KBM-7 (cell line): ENCODE measurements at regions not wholly inside any gene's neighbourhood (a gene's known extent, or its start where the extent isn't known, plus 50 kb on each side); places are given as distances from the start of the nearest gene placed in this dataset.

Experiments used
- DNase-seq: peaks from one replicate; pipeline ENCODE4 v3.0.0-alpha.2; 2015
- in situ Hi-C: fragments of 300-500 bp; cut with MboI; formaldehyde crosslinking; loops from 2 replicates; pipeline ENCODE4 v1.14.3; 2020; ENCODE audit warnings: low sequenced_read_pairs, low pct_unique_long_range_greater_than_20kb, mixed read lengths

- DNase-seq: no peak
- in situ Hi-C loops: loop anchor here (25.0 kb wide), 1 partner anchor 1073 kb away; no protein-coding TSS in a partner anchor
Observed at GRCh38 chr15:94110476-94111130, 120.8 kb upstream of the MCTP2 start.

GRCh38 chr15:94107652-94108051 is 123.7 kb upstream of the MCTP2 start:
- DNase-seq: no peak
- in situ Hi-C loops: loop anchor here (25.0 kb wide), 1 partner anchor 1070 kb away; no protein-coding TSS in a partner anchor

GRCh38 chr15:94105760-94106159 is 125.6 kb upstream of the MCTP2 start:
- in situ Hi-C loops: loop anchor here (25.0 kb wide), 1 partner anchor 1068 kb away; no protein-coding TSS in a partner anchor
- no peak for DNase-seq

GRCh38 chr15:94100863-94101262 is 130.5 kb upstream of the MCTP2 start:
- in situ Hi-C loops: loop anchor here (25.0 kb wide), 1 partner anchor 1064 kb away; no protein-coding TSS in a partner anchor
- no peak for DNase-seq

- no peak for DNase-seq
- in situ Hi-C loops: no loop called here
Observed at GRCh38 chr15:94099574-94099960, 131.8 kb upstream of the MCTP2 start.

GRCh38 chr15:94098921-94099573 is 132.3 kb upstream of the MCTP2 start:
- in situ Hi-C loops: no loop called here

GRCh38 chr15:94097552-94097951 is 133.8 kb upstream of the MCTP2 start:
- in situ Hi-C loops: no loop called here
- no peak for DNase-seq

More at GRCh38 chr15:94098921-94099573, 132.3 kb upstream of the MCTP2 start:
- no peak for DNase-seq

- in situ Hi-C loops: no loop called here
- DNase-seq: no peak
Observed at GRCh38 chr15:94094310-94094709, 137.1 kb upstream of the MCTP2 start.

- in situ Hi-C loops: no loop called here
- DNase-seq: no peak
Observed at GRCh38 chr15:94086341-94086740, 145.0 kb upstream of the MCTP2 start.

GRCh38 chr15:94083467-94084052 is 147.8 kb upstream of the MCTP2 start:
- in situ Hi-C loops: no loop called here
- DNase-seq: no peak

GRCh38 chr15:94081829-94082228 is 149.5 kb upstream of the MCTP2 start:
- in situ Hi-C loops: no loop called here
- no peak for DNase-seq

GRCh38 chr15:94080989-94081605 is 150.3 kb upstream of the MCTP2 start:
- no peak for DNase-seq
- in situ Hi-C loops: no loop called here

GRCh38 chr15:94080416-94080815 is 150.9 kb upstream of the MCTP2 start:
- DNase-seq: no peak
- in situ Hi-C loops: no loop called here

GRCh38 chr15:94079968-94080367 is 151.4 kb upstream of the MCTP2 start:
- in situ Hi-C loops: no loop called here
- DNase-seq: no peak

GRCh38 chr15:94079459-94079858 is 151.9 kb upstream of the MCTP2 start:
- in situ Hi-C loops: no loop called here
- no peak for DNase-seq

- DNase-seq: no peak
- in situ Hi-C loops: no loop called here
Observed at GRCh38 chr15:94077938-94078337, 153.4 kb upstream of the MCTP2 start.

GRCh38 chr15:94075349-94075748 is 156.0 kb upstream of the MCTP2 start:
- no peak for DNase-seq
- in situ Hi-C loops: no loop called here

GRCh38 chr15:94070356-94071295 is 160.7 kb upstream of the MCTP2 start:
- no peak for DNase-seq
- in situ Hi-C loops: no loop called here

- in situ Hi-C loops: no loop called here
- DNase-seq: no peak
Observed at GRCh38 chr15:94069844-94070243, 161.5 kb upstream of the MCTP2 start.
